Stimulated activated naive CD4-positive, alpha-beta T cell (primary cell): ENCODE measurements at regions not wholly inside any gene's neighbourhood (a gene's known extent, or its start where the extent isn't known, plus 50 kb on each side); places are given as distances from the start of the nearest gene placed in this dataset.
"Not testable (repeated sequence)": the region's sequence is repeated elsewhere in the genome, so short reads cannot be mapped to it uniquely, and the experiment has no call there.

ENCODE experiments used
- DNase-seq, 6 experiments: peaks; one replicate each; lab custom pipeline; 2025; lab: John Stamatoyannopoulos, UW

DNA sequence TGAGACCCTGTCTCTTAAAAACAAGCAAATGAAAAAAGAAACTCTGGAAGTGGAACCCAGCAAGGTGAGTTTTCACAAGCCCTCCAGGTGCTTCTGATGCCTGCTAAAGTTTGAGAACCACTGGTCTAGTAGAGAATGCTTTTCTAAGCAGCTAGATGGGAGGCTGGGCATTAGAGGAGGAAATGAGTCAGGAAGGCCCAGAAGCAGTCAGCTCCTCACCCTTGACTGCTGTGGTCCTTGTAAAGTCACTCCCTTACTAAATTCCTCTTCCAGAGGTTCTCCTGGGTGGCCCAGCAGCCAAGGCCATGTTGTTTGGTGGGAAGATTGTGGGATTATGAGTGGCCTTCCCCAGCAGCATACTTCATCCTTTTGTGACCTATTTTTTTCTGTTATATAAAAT, 52.0 kb upstream of the FYN start:
- DNase-seq: no peak

GRCh38 chr6:111926731-111927302, 53.6 kb upstream of the FYN start:
- DNase-seq: no peak

GRCh38 chr6:111927321-111927720, 54.1 kb upstream of the FYN start:
- no peak for DNase-seq

DNA sequence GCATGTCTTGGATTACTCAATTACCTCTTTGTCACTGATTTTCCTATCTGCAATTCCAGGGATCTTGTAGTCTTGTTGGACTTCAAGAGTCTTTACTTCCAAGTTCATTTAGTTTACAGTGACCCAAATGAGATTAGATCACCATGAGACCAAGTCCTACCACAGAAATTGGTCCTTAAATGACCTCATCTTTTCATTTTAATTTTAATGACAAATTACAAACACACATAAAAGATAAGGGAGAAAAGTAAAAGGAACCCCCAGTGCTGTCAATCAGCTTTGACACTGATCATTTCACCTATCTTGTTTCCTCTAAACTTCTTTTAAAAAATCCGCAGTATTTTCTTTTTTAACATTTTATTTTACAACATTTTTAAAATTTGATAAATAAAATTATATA, 54.9 kb upstream of the FYN start:
- DNase-seq: no peak

DNA sequence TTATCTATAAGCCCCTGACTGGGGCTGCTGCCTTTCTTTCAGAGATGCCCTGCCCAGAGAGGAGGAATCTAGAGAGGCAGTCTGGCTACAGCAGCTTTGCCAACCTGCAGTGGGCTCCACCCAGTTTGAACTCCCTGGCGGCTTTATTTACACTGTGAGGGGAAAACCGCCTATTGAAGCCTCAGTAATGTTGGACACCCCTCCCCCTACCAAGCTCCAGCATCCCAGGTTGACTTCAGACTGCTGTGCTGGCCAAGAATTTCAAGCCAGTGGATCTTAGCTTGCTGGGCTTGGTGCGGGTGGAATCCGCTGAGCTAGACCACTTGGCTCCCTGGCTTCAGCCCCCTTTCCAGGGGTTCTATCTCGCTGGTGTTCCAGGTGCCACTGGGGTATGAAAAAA, 61.4 kb upstream of the FYN start:
- DNase-seq: not testable (repeated sequence)

- DNase-seq: no peak
Observed at GRCh38 chr6:111936718-111937117, 63.5 kb upstream of the FYN start.

- DNase-seq: no peak
Observed at GRCh38 chr6:111938710-111939109, 65.5 kb upstream of the FYN start.

DNA sequence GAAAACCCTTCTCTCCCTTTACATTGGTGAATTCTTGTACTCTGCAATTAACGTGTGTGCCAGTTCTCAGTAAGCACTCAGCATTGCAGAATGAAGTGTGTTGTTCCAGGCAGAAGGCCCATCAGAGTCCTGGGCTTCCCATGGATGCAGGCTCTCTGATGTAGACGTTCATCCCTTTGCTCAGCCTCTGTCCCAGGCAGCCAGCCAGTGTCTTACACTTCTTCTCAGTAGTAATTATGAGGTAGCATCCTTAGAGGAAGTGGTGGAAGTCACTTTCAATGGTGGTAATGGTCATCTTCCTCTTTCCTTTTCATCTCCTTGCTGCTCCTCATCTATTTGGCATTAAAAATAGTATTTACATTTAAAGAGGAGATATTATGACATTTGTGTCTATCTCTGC, 66.7 kb upstream of the FYN start:
- DNase-seq: no peak

DNA sequence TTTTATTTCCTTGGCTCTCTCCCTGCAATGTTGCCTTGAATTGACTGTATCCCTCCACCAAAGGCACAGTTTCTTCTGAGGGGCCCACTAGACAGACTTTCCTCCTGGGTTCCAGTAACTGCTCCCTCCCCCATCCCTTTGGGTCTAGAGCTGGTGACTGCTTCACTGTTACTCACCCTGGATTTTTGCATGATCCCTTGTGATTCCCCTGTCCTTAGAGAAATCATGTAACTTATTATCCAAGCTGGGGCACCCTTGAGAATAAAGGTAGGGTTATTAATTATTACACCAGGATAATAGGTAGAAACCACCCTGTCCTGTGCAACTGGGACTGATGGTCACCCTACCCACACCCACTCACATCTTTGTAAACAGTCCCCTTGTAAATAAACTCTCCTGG, 67.5 kb upstream of the FYN start:
- DNase-seq: no peak

DNA sequence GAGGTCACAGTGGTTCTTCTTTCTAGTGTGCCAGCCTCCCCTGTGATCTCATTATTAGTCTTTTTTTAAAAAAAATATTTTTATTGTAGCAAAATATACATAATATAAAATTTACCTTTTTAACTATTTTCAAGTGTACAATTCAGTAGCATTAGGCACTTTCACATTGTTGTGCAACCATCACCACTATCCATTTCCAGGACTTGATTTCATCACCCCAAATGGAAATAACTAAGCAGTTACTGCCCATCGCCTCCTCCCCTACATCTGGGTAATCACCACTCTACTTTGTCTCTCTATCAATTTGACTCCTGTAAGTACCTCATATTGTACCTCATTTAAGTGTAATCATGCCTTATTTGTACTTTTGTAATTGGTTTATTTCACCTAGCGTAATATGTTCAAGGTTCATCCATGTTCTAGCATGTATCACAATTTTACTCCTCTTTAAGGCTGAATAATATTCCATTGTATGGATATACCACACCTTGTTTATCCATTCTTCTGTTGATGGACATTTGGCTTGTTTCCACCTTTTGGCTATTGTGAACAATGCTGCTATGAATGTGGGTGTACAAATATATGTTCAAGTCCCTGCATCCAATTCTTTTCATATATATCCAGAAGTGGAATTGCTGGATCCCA, 68.6 kb upstream of the FYN start:
- no peak for DNase-seq

GRCh38 chr6:111942561-111942960, 69.3 kb upstream of the FYN start:
- no peak for DNase-seq

- DNase-seq: no peak
Observed at GRCh38 chr6:111943266-111943665, 70.0 kb upstream of the FYN start.

DNA sequence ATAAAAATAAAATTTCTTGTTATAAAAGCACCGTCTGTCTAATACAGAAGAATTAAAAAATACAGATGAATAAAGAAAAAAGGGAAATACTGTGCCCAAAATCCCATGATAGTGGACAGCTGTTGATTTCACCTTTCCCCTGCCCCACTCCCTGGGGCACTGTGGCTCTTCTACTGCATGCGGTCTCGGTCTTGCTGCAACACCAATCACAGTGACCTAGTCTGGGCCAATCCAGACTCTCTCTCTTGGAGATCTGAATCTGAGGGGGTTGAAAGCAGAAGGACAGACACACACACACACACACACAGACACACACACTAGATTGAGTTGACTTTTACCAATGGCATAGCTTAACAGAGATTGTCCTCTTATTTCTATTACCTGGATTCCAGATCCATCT, 70.5 kb upstream of the FYN start:
- DNase-seq: no peak

DNA sequence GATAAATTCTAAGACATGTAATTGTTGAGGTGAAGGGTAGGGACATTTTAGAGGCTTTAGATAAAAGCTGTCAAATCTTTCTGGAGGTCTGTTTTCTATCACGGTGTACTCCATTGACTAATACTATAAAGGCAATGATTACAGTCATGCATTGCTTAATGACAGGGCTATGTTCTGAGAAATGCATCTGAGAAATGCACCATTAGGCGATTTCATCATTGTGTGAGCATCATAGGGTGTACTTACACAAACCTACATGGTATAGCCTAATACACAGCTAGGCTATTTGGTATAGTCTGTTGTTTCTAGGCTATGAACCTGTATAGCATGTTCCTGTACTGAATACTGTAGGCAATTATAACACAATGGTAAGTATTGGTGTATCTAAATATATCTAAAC, 71.3 kb upstream of the FYN start:
- DNase-seq: no peak

DNA sequence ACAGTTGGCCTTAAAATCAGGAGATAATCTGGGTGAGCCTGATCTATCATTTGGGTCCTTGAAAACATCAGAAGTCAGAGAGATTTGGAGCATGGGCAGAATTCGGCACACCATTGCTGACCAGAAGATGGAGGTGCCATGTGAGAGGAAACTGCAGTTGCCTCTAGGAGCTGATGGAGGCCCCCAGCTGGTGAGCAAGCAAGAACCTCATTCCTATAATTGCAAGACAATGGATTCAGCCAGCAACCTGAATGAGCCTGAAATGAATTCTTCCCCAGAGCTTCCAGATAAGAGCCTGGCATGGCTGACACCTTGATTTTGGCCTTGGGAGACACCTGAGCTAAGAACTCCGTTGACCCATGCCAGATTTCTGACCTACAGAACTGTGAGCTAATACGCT, 76.3 kb upstream of the FYN start:
- no peak for DNase-seq

DNA sequence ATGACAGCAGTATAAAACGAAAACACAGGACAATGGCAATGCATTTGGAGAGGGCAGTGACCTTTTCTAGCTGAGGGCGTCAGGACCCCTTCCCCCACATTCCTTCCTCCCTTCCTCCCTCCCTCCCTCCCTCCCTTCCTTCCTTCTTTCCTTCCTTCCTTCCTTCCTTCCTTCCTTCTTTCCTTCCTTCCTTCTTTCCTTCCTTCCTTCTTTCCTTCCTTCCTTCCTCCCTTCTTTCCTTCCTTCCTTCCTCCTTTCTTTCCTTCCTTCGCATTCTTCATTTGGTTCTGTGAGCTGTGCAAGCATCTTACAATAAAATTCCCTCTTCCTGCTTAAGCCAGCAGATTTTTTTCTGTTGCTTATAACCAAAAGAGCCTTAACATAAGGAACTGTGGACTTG, 76.7 kb upstream of the FYN start:
- not testable (repeated sequence) for DNase-seq

DNA sequence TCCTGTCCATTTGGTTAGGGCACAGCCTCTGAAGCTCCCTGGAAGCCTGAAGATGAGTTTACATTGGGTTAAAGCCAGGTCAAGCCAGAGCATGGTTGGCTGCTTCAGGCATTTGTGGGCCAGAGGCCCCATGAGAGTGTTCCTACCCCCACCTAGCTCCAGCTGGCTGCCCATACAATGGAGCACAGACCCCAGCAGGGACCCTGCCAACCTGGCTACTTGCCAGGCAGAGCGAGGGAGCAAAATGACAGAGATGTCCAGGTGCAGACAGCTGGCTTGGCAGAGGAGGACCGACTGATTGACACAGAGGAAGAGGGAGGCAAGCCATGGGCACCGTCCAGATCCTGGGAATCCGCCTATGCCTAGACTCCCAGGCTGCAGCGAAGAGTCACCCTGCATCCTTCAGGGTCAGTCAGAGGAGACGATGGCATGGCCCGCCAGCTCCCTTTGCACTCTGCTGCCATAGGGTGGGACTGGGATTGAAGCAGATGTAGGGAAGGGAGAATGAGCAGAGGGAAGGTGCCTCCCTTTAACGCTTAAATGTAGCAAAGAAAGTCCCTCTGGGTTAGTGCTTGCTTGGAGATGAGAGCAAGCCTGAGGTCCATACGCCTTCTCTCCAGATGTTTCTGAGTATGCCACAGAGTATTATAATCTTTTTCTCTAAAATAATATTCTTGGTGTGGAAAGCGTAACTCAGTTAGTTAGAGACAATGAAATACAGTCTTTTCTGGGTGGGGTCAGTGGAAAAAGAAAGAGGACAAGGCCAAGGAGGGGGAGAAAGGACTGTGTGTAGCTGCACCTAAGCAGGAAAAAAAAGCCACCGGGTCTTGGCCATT, 77.6 kb upstream of the FYN start:
- DNase-seq: no peak

DNA sequence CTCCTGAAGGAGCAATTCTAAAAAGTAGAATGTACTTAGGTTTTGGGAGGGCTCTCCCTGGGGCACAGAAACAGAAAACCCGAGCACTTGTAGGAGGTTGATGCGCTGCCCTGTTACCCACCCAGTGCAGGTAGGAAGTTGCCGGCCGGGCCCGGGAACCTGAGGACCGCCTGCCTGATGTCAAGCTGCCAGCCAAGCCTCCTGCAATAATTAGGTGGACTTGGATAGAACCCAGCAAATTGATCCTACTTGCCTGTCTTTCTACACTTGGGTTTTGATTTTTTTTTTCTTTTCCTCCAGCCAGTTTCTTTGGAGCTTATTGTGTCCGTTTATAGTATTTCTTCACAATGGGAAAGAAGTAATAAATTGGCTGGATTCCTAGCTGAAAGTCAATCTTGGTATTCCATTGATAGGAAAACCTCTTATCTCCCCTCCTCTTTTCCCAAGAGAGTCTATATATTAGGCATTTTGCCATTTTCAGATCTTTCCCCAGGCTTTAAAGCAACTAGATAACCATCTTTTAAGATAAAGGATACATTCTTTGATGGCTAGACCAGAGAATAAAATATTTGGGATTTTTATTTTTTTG, 78.3 kb upstream of the FYN start:
- DNase-seq: no peak

- no peak for DNase-seq
Observed at GRCh38 chr6:111952274-111952673, 79.0 kb upstream of the FYN start.

DNA sequence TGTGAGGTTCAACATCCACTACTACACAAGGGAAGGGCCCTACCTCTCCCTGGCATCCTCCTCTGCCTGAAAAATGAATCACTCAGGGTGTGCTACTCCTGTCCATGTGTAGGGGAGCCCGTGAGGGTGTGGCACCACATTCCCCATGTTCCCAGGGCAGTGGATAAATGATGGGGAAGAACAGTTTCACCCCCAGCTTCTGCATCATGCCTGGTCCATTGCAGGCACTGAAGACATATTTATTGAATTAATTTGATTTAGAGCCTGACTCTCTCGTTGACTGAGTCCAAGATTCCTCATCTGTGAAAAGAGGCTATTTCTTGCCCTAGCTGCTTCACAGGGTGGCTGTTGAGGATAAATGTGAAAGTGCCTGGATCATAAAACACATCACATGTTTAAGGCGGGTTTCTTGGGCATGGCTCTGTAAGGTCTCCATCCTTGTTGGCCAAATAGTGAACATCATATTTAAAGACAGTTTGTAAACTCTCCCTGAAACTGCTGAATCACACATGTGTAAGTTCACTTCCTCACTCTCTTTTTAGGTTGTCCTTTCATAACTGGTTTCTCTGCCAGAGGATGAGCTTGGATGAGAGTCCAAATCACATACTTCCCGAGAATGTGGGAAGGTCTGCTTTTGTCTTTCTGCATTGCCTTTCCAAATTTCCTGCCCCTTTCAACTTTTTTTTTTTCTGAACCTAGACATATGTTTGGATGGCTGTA, 79.7 kb upstream of the FYN start:
- DNase-seq: no peak

GRCh38 chr6:111956098-111956497, 82.8 kb upstream of the FYN start:
- DNase-seq: no peak

DNA sequence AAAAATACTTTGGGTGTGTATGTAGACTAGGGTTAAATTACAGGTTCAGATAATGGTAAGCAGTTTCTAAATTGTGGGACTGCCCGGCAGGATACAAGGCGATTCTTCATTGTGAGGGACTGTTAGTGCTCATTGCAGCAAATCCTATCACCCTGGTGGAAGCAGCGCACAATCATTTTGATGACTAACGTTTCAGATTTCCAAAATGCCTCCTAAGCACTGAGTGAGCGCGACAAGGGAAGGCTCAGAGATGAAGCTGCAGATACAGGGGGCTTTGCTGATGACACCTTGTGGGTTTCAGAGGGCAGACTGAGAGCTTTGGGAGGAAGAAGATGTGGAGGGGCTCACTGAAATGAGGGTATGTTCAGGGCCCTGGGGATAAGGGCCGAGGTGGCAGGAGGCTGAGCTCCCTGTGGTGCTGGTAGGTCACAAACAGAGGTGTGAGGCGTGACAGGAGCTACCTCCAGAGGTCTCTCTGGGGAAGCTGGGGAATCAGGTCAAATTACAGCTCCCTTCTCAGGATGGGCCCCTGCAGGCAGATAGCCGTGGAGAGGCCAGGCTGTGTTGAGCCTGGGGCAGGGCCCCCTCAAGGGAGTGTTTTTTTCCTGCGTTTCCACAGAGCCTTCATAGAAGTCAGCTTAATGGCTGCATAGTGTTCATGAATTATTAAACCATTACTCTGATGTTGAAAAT, 84.5 kb upstream of the FYN start:
- no peak for DNase-seq
